RWPE1 (cell line): ENCODE measurements at regions not wholly inside any gene's neighbourhood (a gene's known extent, or its start where the extent isn't known, plus 50 kb on each side); places are given as distances from the start of the nearest gene placed in this dataset.

Experiments
- CTCF ChIA-PET: fragments of 350-600 bp; sonication (Branson Sonifier 250); formaldehyde crosslinking; extraction: SDS; loops from one replicate; lab custom pipeline; 2021; lab: Yijun Ruan, JAX
- POLR2A ChIA-PET: fragments of 400-600 bp; formaldehyde crosslinking; extraction: SDS; loops from one replicate; lab custom pipeline; 2020; ENCODE audit warnings: antibody characterized with exemption; ENCODE audit not compliant: low non-redundant PET; lab: Yijun Ruan, JAX
- DNase-seq: peaks from one replicate; pipeline ENCODE4 v3.0.0; 2012; ENCODE audit warnings: low spot score
- H3K27ac ChIP-seq: fragments of 450-650 bp; 2 replicates; pipeline ENCODE4 v1.5.1; 2017
- TF ChIP-seq, protein P1 (sequence below): fragments of 450-650 bp; conservative IDR thresholded peaks from 2 replicates; pipeline ENCODE4 v1.5.1; 2017; ENCODE audit warnings: low read depth, mild to moderate bottlenecking

DNA sequence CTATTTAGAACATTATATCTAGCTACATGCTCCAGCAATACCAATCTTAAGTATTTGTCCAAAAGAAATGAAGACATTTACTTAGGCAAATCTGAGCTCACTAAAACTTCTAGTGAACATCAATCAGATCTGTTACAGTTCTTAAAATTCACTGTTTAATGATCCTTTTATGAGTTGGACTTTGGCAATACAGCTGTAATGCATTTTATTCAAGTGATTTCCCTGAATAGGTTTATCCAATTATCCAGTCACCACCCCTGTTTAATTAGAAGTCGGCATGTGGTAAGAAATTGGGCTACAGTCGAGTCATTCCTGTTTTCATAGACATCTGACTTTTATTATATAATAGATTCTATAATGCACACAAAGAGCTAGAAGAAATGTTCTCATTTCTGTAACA lies 1029.0 kb upstream of the TENM4 start:
- ChIA-PET CTCF (no interaction called here), POLR2A (no interaction called here)
- no peak overlapping the region for H3K27ac ChIP-seq
- TF ChIP-seq, protein P1, sequence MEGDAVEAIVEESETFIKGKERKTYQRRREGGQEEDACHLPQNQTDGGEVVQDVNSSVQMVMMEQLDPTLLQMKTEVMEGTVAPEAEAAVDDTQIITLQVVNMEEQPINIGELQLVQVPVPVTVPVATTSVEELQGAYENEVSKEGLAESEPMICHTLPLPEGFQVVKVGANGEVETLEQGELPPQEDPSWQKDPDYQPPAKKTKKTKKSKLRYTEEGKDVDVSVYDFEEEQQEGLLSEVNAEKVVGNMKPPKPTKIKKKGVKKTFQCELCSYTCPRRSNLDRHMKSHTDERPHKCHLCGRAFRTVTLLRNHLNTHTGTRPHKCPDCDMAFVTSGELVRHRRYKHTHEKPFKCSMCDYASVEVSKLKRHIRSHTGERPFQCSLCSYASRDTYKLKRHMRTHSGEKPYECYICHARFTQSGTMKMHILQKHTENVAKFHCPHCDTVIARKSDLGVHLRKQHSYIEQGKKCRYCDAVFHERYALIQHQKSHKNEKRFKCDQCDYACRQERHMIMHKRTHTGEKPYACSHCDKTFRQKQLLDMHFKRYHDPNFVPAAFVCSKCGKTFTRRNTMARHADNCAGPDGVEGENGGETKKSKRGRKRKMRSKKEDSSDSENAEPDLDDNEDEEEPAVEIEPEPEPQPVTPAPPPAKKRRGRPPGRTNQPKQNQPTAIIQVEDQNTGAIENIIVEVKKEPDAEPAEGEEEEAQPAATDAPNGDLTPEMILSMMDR, result no peak
- no peak for DNase-seq

DNA sequence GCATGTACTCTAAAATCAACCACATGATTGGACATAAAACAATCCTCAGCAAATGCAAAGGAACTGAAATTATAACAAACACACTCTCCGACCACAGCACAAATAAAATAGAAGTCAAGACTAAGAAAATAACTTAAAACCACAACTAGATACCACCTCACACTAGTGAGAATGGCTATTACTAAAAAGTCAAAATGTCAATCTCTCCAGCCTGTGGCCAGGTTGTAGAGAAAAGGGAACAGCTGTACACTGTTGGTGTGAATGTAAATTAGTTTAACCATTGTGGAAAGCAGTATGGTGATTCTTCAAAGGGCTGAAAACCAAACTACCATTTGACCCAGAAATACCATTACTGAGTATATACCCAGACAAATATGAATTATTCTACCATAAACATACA lies 1025.7 kb upstream of the TENM4 start:
- DNase-seq, result no peak
- TF ChIP-seq, protein P1, result no peak
- H3K27ac ChIP-seq, result no peak overlapping the region
- POLR2A ChIA-PET, result no interaction called here
- CTCF ChIA-PET, result no interaction called here

DNA sequence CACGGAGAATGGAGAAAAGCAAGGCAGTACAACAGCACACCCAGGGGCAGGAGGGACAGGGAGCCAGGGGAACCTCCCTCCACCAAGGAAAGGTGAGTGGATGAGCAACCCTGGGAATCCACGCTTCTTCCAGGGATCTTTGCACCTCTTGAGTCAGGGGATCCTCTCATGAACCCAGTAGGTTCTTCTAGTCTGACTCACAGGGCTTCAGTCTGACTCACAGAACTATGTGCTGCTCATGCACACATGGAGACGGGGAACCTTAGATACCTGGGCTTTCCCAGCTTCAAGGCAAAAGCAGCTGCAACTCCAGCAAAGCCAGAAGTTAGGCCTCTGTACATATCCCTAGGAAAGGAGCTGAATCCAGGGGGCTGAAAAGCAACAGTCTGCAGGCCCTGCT lies 1021.4 kb upstream of the TENM4 start:
- CTCF ChIA-PET, result interaction anchor here (0.6 kb wide), 1 partner anchor 265 kb away, joined by 3 read pairs; no protein-coding TSS in a partner anchor
- TF ChIP-seq, protein P1, result no peak
- DNase-seq, result peak; percentile 52
- POLR2A ChIA-PET, result no interaction called here
- H3K27ac ChIP-seq, result no peak overlapping the region

DNA sequence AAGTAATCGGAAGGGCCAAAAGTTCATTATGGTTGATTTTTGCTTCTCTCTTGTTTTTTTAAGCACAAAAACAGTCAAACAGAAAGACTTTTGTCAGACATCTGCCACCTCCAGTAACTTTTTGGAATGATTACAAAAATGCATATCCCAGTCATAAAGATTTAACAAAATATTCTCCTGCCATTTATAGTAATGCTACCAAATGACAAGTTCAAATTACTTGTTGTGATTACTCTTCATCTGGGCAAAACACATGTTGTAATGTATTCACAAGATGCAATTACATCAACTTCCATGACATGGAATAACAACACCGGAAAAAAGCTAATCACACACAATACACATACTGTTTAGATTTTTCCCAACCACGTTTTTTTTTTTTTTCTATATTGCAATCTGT lies 1017.5 kb upstream of the TENM4 start:
- TF ChIP-seq, protein P1, result no peak
- H3K27ac ChIP-seq, result no peak overlapping the region
- ChIA-PET POLR2A (no interaction called here), CTCF (no interaction called here)
- DNase-seq, result no peak

DNA sequence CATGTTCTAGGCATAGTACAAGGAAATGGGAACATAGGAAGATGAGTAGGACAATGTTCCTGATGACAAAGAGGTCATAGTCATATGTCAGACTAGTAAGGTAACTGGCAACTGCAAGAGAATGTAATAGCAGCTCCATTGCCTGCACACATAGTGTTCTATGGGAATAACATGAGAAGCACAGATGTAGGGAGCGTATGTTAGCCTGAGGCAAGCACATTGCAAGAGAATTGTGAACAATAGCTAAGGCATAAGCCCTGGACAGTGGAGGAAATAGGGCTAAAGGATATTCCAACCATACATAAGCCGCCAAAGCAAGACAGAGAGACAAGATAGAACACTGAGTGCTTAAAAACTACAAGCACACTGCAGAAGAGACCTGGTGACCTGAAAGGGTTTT lies 1017.0 kb upstream of the TENM4 start:
- DNase-seq, result no peak
- no peak overlapping the region for H3K27ac ChIP-seq
- TF ChIP-seq, protein P1, result no peak
- CTCF ChIA-PET, result interaction anchor here (0.7 kb wide), 1 partner anchor 1659 kb away, joined by 3 read pairs; no protein-coding TSS in a partner anchor
- POLR2A ChIA-PET, result no interaction called here

DNA sequence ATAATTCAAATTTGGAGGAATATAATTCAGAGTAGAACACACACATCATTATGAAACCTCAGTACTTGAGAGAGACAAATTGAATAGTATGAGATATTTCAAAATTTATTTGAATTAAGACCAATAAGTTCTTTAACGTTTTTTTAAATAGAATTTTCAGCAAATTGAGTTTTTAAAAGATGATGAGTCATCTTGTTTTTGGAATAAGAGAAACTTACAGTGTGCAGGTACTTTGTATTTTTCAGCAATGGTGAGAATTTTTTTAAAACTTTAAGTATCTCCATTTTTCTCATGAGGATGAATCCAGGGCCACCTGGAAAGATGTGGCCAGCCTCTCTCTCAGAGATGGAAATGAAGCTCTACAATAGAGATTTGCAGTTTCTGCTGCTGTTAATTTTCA lies 1015.0 kb upstream of the TENM4 start:
- ChIA-PET CTCF (interaction anchor here (0.6 kb wide), 1 partner anchor 149 kb away, joined by 3 read pairs; no protein-coding TSS in a partner anchor), POLR2A (no interaction called here)
- H3K27ac ChIP-seq, result no peak overlapping the region
- TF ChIP-seq, protein P1, result no peak
- no peak for DNase-seq
